Keratinocyte (primary cell): ENCODE measurements at regions not wholly inside any gene's neighbourhood (a gene's known extent, or its start where the extent isn't known, plus 50 kb on each side); places are given as distances from the start of the nearest gene placed in this dataset.

ENCODE experiments used
- DNase-seq: peaks from one replicate; pipeline ENCODE4 v3.0.0-alpha.2; 2011; ENCODE audit warnings: low read depth, missing footprints, low spot score
- FAIRE-seq: peaks from 2 replicates; lab custom pipeline; 2011; peaks lifted over from hg19 to GRCh38; lab: Jason Lieb, UNC
- H2AFZ ChIP-seq: 2 replicates; pipeline ENCODE4 v1.6.0; 2012; ENCODE audit warnings: low read length, control low read depth, inconsistent platforms; ENCODE audit not compliant: control insufficient read depth
- H3K27ac ChIP-seq: 2 replicates; pipeline ENCODE4 v1.5.1; 2011; ENCODE audit warnings: low read length; ENCODE audit not compliant: control insufficient read depth, insufficient read depth
- H3K27me3 ChIP-seq: 3 replicates; pipeline ENCODE4 v1.6.0; 2011; ENCODE audit warnings: low read length; ENCODE audit not compliant: control insufficient read depth, insufficient read depth; ENCODE audit errors: extremely low read depth
- H3K36me3 ChIP-seq, 2 experiments: 2 replicates in 1 of 2; 3 replicates in 1 of 2; pipeline ENCODE4 v1.5.1; 2011; ENCODE audit warnings: low read length in 2 of 2, mild to moderate bottlenecking in 1 of 2; ENCODE audit not compliant: control insufficient read depth in 2 of 2, insufficient read depth in 2 of 2; ENCODE audit errors: extremely low read depth in 1 of 2
- H3K4me1 ChIP-seq: 3 replicates; pipeline ENCODE4 v1.5.1; 2011; ENCODE audit warnings: low read length; ENCODE audit not compliant: control insufficient read depth, insufficient read depth; ENCODE audit errors: extremely low read depth
- H3K4me2 ChIP-seq: 3 replicates; pipeline ENCODE4 v1.6.0; 2011; ENCODE audit warnings: low read depth, low read length; ENCODE audit not compliant: control insufficient read depth, insufficient read depth; ENCODE audit errors: extremely low read depth
- H3K4me3 ChIP-seq, 3 experiments: fragments of 200-600 bp in 1 of 3; sonication (generic) in 1 of 3; 2 replicates in 2 of 3; 3 replicates in 1 of 3; pipeline ENCODE4 v1.5.1; 2011 to 2016; ENCODE audit warnings: low read length in 3 of 3, mild to moderate bottlenecking in 3 of 3, control low read depth in 2 of 3, inconsistent platforms in 1 of 3, low read depth in 1 of 3, mixed read lengths in 1 of 3, mixed run types in 1 of 3, moderate library complexity in 1 of 3; ENCODE audit not compliant: control insufficient read depth in 2 of 3, insufficient read depth in 2 of 3; ENCODE audit errors: extremely low read depth in 1 of 3
- H3K79me2 ChIP-seq: 2 replicates; pipeline ENCODE4 v1.6.0; 2012; ENCODE audit warnings: low read length; ENCODE audit not compliant: control insufficient read depth, insufficient read depth
- H3K9ac ChIP-seq: 3 replicates; pipeline ENCODE4 v1.6.0; 2011; ENCODE audit warnings: low read length; ENCODE audit not compliant: control insufficient read depth, insufficient read depth; ENCODE audit errors: extremely low read depth
- H3K9me1 ChIP-seq: 3 replicates; pipeline ENCODE4 v1.6.0; 2011; ENCODE audit warnings: low read length; ENCODE audit not compliant: control insufficient read depth, insufficient read depth; ENCODE audit errors: extremely low read depth
- H3K9me3 ChIP-seq: 2 replicates; pipeline ENCODE4 v1.5.1; 2012; ENCODE audit warnings: low read depth, low read length; ENCODE audit not compliant: control insufficient read depth
- H4K20me1 ChIP-seq: 3 replicates; pipeline ENCODE4 v1.6.0; 2011; ENCODE audit warnings: low read length; ENCODE audit not compliant: control insufficient read depth, insufficient read depth; ENCODE audit errors: extremely low read depth
- EZH2 ChIP-seq: IDR thresholded peaks from one replicate; pipeline ENCODE4 v1.6.1; 2012; ENCODE audit warnings: inconsistent platforms, mild to moderate bottlenecking, low read length, moderate library complexity
- dilution Hi-C: fragments of 300-500 bp; cut with MboI; formaldehyde crosslinking; loops from one replicate; pipeline ENCODE4 v1.7.0; 2020; ENCODE audit warnings: low sequenced_read_pairs; ENCODE audit not compliant: extremely low pct_ligation_motif_present
- TF ChIP-seq, protein P1 (sequence below), 3 experiments: IDR thresholded peaks in 1 of 3; conservative IDR thresholded peaks in 1 of 3; optimal IDR thresholded peaks in 1 of 3; 2 replicates in 2 of 3; 3 replicates in 1 of 3; pipeline versions ENCODE3 to v1.5.1; 2011; ENCODE audit warnings: low read length in 3 of 3, mild to moderate bottlenecking in 3 of 3, moderate library complexity in 2 of 3, control low read depth in 1 of 3, inconsistent platforms in 1 of 3; ENCODE audit not compliant: insufficient read depth in 2 of 3; ENCODE audit errors: extremely low read depth in 1 of 3

DNA sequence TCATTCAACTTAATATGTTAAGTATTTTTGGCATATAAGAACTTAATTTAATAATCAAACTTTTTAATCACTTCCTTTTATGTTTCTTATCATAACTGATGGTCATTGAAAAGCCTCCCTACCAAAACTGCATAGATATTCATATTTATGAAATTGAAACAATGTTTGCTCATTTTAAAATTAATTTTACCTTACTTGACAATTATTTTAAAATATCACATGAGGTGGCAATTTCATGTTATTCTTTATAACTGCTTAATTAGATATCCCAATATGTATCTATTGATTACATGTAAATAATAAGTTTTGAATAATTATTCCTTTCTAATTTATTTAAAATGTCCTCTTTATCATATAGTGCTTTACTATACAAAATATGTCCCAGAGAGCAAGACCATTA is 266.1 kb upstream of the NRIP1 start:
- Histone ChIP-seq H3K27me3 (no peaks in the 10 kb centered on the region), H3K79me2 (no peaks in the 10 kb centered on the region), H3K36me3 (no peaks in the 10 kb centered on the region), H2AFZ (no peak overlapping the region), H3K9ac (no peak overlapping the region), H3K9me1 (no peaks in the 10 kb centered on the region), H3K4me3 (no peak overlapping the region), H3K4me1 (no peaks in the 10 kb centered on the region), H3K4me2 (no peak overlapping the region), H4K20me1 (no peaks in the 10 kb centered on the region), H3K9me3 (peaks cover 7% of the 10 kb centered on the region), H3K27ac (no peak overlapping the region)
- FAIRE-seq (no peak), DNase-seq (no peak)
- dilution Hi-C loops, result no loop called here
- no peak for TF ChIP-seq EZH2
- TF ChIP-seq, protein P1, sequence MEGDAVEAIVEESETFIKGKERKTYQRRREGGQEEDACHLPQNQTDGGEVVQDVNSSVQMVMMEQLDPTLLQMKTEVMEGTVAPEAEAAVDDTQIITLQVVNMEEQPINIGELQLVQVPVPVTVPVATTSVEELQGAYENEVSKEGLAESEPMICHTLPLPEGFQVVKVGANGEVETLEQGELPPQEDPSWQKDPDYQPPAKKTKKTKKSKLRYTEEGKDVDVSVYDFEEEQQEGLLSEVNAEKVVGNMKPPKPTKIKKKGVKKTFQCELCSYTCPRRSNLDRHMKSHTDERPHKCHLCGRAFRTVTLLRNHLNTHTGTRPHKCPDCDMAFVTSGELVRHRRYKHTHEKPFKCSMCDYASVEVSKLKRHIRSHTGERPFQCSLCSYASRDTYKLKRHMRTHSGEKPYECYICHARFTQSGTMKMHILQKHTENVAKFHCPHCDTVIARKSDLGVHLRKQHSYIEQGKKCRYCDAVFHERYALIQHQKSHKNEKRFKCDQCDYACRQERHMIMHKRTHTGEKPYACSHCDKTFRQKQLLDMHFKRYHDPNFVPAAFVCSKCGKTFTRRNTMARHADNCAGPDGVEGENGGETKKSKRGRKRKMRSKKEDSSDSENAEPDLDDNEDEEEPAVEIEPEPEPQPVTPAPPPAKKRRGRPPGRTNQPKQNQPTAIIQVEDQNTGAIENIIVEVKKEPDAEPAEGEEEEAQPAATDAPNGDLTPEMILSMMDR (optimal IDR thresholded peaks at IDR 0.05 in 1 of 3, IDR thresholded peaks at IDR 0.05 in 1 of 3, conservative IDR thresholded peaks at IDR 0.05 in 1 of 3; ENCODE audit: extremely low read depth in 1 of 3, insufficient read depth in 2 of 3, low read length in 3 of 3), result no peak

DNA sequence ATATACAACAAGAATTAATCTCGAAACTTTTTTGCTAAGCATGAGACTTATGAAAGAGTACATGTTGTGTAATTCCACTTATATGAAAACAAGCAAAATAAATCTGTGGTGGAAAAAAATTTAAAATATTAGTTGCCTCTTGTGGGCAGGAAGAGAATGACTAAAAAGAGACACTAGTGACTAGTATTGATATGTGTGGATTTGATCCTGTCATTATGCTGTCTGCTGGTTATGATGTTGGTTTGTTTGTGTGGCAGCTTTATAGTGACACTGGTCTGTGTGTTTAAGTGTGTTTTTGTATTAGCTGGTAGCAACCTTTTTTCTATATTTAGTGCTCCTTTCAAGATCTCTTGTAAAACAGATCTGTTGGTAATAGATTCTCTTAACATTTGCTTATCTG is 267.8 kb upstream of the NRIP1 start:
- H3K27me3 ChIP-seq, result no peaks in the 10 kb centered on the region
- H4K20me1 ChIP-seq, result no peaks in the 10 kb centered on the region
- DNase-seq (no peak), FAIRE-seq (no peak)
- H2AFZ ChIP-seq, result no peak overlapping the region
- no peak overlapping the region for H3K4me2 ChIP-seq
- H3K9me1 ChIP-seq, result no peaks in the 10 kb centered on the region
- no peaks in the 10 kb centered on the region for H3K36me3 ChIP-seq
- H3K79me2 ChIP-seq, result no peaks in the 10 kb centered on the region
- dilution Hi-C loops, result no loop called here
- TF ChIP-seq EZH2, result no peak
- TF ChIP-seq, protein P1 (optimal IDR thresholded peaks at IDR 0.05 in 1 of 3, IDR thresholded peaks at IDR 0.05 in 1 of 3, conservative IDR thresholded peaks at IDR 0.05 in 1 of 3; ENCODE audit: extremely low read depth in 1 of 3, insufficient read depth in 2 of 3, low read length in 3 of 3), result no peak
- H3K9me3 ChIP-seq, result peaks cover 2% of the 10 kb centered on the region
- no peaks in the 10 kb centered on the region for H3K4me1 ChIP-seq
- H3K4me3 ChIP-seq, result no peak overlapping the region
- no peak overlapping the region for H3K27ac ChIP-seq
- H3K9ac ChIP-seq, result no peak overlapping the region
